Fibroblast of peridontal ligament (primary cell): ENCODE measurements at regions not wholly inside any gene's neighbourhood (a gene's known extent, or its start where the extent isn't known, plus 50 kb on each side); places are given as distances from the start of the nearest gene placed in this dataset.

ENCODE experiments used
- DNase-seq: peaks from one replicate; pipeline ENCODE4 v3.0.0-alpha.2; 2010; ENCODE audit errors: extremely low read depth

- DNase-seq, result peak; percentile 72
Observed at GRCh38 chr13:48761256-48761655, 107.5 kb downstream of the CYSLTR2 start.

GRCh38 chr13:48769107-48769704 is 115.5 kb downstream of the CYSLTR2 start:
- peak; percentile 97 for DNase-seq

GRCh38 chr13:48770372-48770771 is 116.6 kb downstream of the CYSLTR2 start:
- no peak for DNase-seq

GRCh38 chr13:48772908-48773307 is 119.2 kb downstream of the CYSLTR2 start:
- DNase-seq, result no peak

GRCh38 chr13:48773531-48774275 is 120.0 kb downstream of the CYSLTR2 start:
- DNase-seq, result no peak

GRCh38 chr13:48775285-48775684 is 121.6 kb downstream of the CYSLTR2 start:
- peak; percentile 79 for DNase-seq

- DNase-seq, result peak; percentile 92
Observed at GRCh38 chr13:48775804-48776203, 122.1 kb downstream of the CYSLTR2 start.

- DNase-seq, result peak; percentile 47
Observed at GRCh38 chr13:48776401-48776800, 122.7 kb downstream of the CYSLTR2 start.

GRCh38 chr13:48778610-48779009 is 124.9 kb downstream of the CYSLTR2 start:
- no peak for DNase-seq

GRCh38 chr13:48780713-48781341 is 127.1 kb downstream of the CYSLTR2 start:
- DNase-seq, result no peak

GRCh38 chr13:48782429-48782840 is 128.7 kb downstream of the CYSLTR2 start:
- no peak for DNase-seq

GRCh38 chr13:48783181-48783630 is 129.5 kb downstream of the CYSLTR2 start:
- peak; percentile 94 for DNase-seq

GRCh38 chr13:48783695-48784230 is 130.0 kb downstream of the CYSLTR2 start:
- no peak for DNase-seq

GRCh38 chr13:48784916-48785548 is 131.3 kb downstream of the CYSLTR2 start:
- DNase-seq, result peak; percentile 32

GRCh38 chr13:48790199-48790598 is 136.5 kb downstream of the CYSLTR2 start:
- DNase-seq, result no peak

GRCh38 chr13:48790966-48791365 is 137.2 kb downstream of the CYSLTR2 start:
- no peak for DNase-seq

GRCh38 chr13:48797127-48797526 is 143.4 kb downstream of the CYSLTR2 start:
- DNase-seq, result no peak

GRCh38 chr13:48797761-48798160 is 144.0 kb downstream of the CYSLTR2 start:
- no peak for DNase-seq

GRCh38 chr13:48798180-48798579 is 144.5 kb downstream of the CYSLTR2 start:
- no peak for DNase-seq

- peak; percentile 88 for DNase-seq
Observed at GRCh38 chr13:48801255-48801654, 147.5 kb downstream of the CYSLTR2 start.

- DNase-seq, result peak; percentile 62
Observed at GRCh38 chr13:48804821-48805601, 151.3 kb downstream of the CYSLTR2 start.
